ENCODE measurements at regions not wholly inside any gene's neighbourhood (a gene's known extent, or its start where the extent isn't known, plus 50 kb on each side); places are given as distances from the start of the nearest gene placed in this dataset.
"Not testable (repeated sequence)": the region's sequence is repeated elsewhere in the genome, so short reads cannot be mapped to it uniquely, and the experiment has no call there.

- TF ChIP-seq TSHZ2 (CRISPR knock-in tag; IDR thresholded peaks at IDR 0.05) (no peak), CSDC2 (CRISPR knock-in tag; IDR thresholded peaks at IDR 0.05) (no peak), TOX (CRISPR knock-in tag; IDR thresholded peaks at IDR 0.05; ENCODE audit: borderline replicate concordance) (no peak), OSR1 (CRISPR knock-in tag; IDR thresholded peaks at IDR 0.05) (no peak), ARNTL (CRISPR knock-in tag; IDR thresholded peaks at IDR 0.05; ENCODE audit: borderline replicate concordance, low read depth) (no peak), TCF4 (CRISPR knock-in tag; IDR thresholded peaks at IDR 0.05; ENCODE audit: borderline replicate concordance) (no peak), PPARA (CRISPR knock-in tag; IDR thresholded peaks at IDR 0.05; ENCODE audit: borderline replicate concordance) (no peak), ZNF8 (CRISPR knock-in tag; IDR thresholded peaks at IDR 0.05) (no peak)
These were observed 60.6 kb upstream of the PRNP start (continued) for GRCh38 chr20:4625687-4626086.

DNA sequence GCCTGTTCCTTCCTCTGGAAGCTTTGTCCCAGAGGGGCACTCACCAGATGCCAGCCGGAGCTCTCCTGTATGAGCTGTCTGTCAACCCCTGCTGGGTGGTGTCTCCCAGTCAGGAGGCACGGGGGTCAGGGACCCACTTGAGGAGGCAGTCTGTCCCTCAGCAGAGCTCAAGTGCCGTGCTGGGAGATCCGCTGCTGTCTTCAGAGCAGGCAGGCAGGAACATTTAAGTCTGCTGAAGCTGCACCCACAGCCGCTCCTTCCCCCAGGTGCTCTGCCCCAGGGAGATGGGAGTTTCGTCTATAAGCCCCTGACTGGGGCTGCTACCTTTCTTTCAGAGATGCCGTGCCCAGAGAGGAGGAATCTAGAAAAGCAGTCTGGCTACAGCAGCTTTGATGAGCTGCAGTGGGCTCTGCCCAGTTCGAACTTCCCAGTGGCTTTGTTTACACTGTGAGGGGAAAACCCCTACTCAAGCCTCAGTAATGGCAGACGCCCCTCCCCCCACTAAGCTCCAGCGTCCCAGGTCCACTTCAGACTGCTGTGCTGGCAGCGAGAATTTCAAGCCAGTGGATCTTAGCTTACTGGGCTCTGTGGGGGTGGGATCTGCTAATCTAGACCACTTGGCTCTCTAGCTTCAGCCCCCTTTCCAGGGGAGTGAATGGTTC, 61.5 kb upstream of the PRNP start:
- ATAC-seq, result not testable (repeated sequence)

DNA sequence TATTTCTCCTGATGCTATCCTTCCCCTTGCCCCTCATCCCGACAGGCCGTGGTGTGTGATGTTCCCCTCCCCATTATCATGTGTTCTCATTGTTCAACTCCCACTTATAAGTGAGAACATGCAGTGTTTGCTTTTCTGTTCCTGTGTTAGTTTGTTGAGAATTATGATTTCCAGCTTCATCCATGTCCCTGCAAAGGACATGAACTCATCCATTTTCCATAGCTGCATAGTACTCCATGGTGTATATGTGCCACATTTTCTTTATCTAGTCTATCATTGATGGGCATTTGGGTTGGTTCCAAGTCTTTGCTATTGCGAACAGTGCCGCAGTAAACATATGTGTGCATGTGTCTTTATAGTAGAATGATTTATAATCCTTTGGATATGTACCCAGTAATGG, 67.1 kb upstream of the PRNP start:
- not testable (repeated sequence) for ATAC-seq

DNA sequence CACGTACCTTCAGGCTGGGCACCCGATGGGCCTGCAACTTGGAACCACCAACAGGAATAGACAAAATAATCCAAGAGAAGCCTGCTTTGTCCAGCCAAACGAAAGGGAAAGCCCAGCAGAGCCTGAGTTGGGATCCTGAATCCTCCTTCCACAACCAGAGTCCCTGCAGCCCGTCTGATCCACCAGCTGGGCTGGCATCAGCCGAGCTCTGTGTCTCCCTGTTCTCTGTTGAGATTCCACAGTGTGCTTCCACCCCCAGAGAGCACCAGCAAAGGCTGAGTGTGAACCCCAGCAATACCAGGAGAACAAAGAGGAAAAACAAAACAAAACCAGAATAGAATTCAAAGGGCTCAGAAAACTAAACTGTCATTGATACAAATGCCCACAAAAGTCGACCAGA, 68.8 kb upstream of the PRNP start:
- TF ChIP-seq ZC3H10 (CRISPR knock-in tag; IDR thresholded peaks at IDR 0.05) (no peak), TOX (CRISPR knock-in tag; IDR thresholded peaks at IDR 0.05; ENCODE audit: borderline replicate concordance) (no peak), OSR1 (CRISPR knock-in tag; IDR thresholded peaks at IDR 0.05) (no peak), TSHZ2 (CRISPR knock-in tag; IDR thresholded peaks at IDR 0.05) (no peak), PATZ1 (CRISPR knock-in tag; IDR thresholded peaks at IDR 0.05; ENCODE audit: borderline replicate concordance) (no peak), ZFP30 (CRISPR knock-in tag; IDR thresholded peaks at IDR 0.05) (no peak), PPARA (CRISPR knock-in tag; IDR thresholded peaks at IDR 0.05; ENCODE audit: borderline replicate concordance) (no peak), BACH2 (CRISPR knock-in tag; IDR thresholded peaks at IDR 0.05; ENCODE audit: borderline replicate concordance) (no peak), ZNF70 (CRISPR knock-in tag; IDR thresholded peaks at IDR 0.05) (no peak), ISL1 (CRISPR knock-in tag; IDR thresholded peaks at IDR 0.05) (no peak), CSDC2 (CRISPR knock-in tag; IDR thresholded peaks at IDR 0.05) (no peak), TCF4 (CRISPR knock-in tag; IDR thresholded peaks at IDR 0.05; ENCODE audit: borderline replicate concordance) (no peak), ZNF565 (CRISPR knock-in tag; conservative IDR thresholded peaks at IDR 0.05; ENCODE audit: low read depth) (no peak)
- TF ChIP-seq, protein P1, sequence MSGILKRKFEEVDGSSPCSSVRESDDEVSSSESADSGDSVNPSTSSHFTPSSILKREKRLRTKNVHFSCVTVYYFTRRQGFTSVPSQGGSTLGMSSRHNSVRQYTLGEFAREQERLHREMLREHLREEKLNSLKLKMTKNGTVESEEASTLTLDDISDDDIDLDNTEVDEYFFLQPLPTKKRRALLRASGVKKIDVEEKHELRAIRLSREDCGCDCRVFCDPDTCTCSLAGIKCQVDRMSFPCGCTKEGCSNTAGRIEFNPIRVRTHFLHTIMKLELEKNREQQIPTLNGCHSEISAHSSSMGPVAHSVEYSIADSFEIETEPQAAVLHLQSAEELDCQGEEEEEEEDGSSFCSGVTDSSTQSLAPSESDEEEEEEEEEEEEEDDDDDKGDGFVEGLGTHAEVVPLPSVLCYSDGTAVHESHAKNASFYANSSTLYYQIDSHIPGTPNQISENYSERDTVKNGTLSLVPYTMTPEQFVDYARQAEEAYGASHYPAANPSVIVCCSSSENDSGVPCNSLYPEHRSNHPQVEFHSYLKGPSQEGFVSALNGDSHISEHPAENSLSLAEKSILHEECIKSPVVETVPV (CRISPR knock-in tag; IDR thresholded peaks at IDR 0.05), result no peak
- ATAC-seq, result no peak

DNA sequence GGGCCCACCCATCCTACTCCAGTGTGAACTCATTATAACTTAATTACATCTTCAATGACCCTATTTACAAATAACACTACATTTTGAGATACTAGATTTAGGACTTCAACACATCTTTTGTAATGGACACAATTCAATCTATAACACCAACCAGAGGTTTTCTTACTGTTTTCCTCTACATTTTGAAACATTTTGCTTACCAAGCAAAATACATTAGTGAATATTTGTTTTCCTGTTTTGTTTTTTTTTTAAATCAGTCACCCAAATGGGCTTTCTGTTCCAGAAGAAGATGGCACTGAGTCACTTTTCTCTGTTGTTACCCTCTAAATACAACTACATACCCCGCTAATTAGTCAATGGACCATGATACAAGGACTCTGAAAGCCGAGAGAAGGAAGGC, 69.2 kb upstream of the PRNP start:
- TF ChIP-seq ZFP30 (CRISPR knock-in tag; IDR thresholded peaks at IDR 0.05) (no peak), PATZ1 (CRISPR knock-in tag; IDR thresholded peaks at IDR 0.05; ENCODE audit: borderline replicate concordance) (no peak), OSR1 (CRISPR knock-in tag; IDR thresholded peaks at IDR 0.05) (no peak), SNAI2 (CRISPR knock-in tag; IDR thresholded peaks at IDR 0.05) (no peak), ESRRG (CRISPR knock-in tag; IDR thresholded peaks at IDR 0.05) (no peak), ISL1 (CRISPR knock-in tag; IDR thresholded peaks at IDR 0.05) (no peak), RARB (CRISPR knock-in tag; IDR thresholded peaks at IDR 0.05) (no peak), ZNF8 (CRISPR knock-in tag; IDR thresholded peaks at IDR 0.05) (no peak), CSDC2 (CRISPR knock-in tag; IDR thresholded peaks at IDR 0.05) (no peak)

More for the DNA sequence above, 69.2 kb upstream of the PRNP start:
- ATAC-seq, result no peak
